ENCODE measurements at regions not wholly inside any gene's neighbourhood (a gene's known extent, or its start where the extent isn't known, plus 50 kb on each side); places are given as distances from the start of the nearest gene placed in this dataset.

DNA sequence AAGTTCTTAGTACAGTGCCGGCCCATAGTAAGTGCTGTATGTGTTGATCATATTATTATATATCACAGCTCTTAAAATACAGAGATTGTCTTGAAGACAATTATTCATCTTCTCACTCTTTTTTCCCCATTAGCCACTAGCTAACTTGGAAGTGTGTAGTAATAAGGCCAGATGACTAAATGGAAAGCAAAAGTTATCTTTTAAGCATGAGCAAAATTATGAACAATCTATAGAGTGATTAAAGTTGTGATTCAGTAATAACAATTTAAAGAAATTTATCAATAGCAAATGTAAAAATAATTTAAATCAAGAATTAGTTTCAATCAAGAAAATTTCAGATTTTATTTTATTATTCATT is 630.9 kb upstream of the TBL1XR1 start:
- no peak for TF ChIP-seq POLR2A (IDR thresholded peaks at IDR 0.05)
- TF ChIP-seq, protein P1, sequence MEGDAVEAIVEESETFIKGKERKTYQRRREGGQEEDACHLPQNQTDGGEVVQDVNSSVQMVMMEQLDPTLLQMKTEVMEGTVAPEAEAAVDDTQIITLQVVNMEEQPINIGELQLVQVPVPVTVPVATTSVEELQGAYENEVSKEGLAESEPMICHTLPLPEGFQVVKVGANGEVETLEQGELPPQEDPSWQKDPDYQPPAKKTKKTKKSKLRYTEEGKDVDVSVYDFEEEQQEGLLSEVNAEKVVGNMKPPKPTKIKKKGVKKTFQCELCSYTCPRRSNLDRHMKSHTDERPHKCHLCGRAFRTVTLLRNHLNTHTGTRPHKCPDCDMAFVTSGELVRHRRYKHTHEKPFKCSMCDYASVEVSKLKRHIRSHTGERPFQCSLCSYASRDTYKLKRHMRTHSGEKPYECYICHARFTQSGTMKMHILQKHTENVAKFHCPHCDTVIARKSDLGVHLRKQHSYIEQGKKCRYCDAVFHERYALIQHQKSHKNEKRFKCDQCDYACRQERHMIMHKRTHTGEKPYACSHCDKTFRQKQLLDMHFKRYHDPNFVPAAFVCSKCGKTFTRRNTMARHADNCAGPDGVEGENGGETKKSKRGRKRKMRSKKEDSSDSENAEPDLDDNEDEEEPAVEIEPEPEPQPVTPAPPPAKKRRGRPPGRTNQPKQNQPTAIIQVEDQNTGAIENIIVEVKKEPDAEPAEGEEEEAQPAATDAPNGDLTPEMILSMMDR (IDR thresholded peaks at IDR 0.05), result no peak

Measured in heart left ventricle (tissue), 13 donors.